ENCODE measurements at regions not wholly inside any gene's neighbourhood (a gene's known extent, or its start where the extent isn't known, plus 50 kb on each side); places are given as distances from the start of the nearest gene placed in this dataset.

DNA sequence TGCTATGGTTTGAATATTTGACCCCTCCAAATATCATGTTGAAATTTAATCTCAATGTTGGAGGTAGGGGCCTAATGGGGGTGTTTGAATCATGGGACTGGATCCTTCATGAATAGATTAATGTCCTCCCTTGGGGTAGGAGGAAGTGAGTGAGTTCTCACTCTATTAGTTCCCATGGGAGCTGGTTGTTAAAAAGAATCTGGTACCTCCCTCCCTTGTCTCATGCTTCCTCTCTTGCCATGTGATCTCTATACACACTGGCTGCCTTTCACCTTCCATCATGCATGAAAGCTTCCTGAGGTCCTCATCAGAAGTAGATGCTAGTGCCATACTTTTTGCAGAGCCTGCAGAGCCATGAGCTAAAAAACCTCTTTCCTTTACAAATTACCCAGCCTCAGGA is 177.7 kb upstream of the MCTP2 start:
- Histone ChIP-seq H3K36me3 (no peaks in the 10 kb centered on the region), H3K9ac (ENCODE audit: low read depth in 2 of 2, low read length in 2 of 2) (no peak overlapping the region), H3K9me3 (no peaks in the 10 kb centered on the region), H3K27ac (no peak overlapping the region), H3K27me3 (no peaks in the 10 kb centered on the region), H3K4me3 (no peak overlapping the region), H3K4me1 (no peaks in the 10 kb centered on the region)
- no peak for DNase-seq
- intact Hi-C loops (cut with DNase I), result no loop called here
- TF ChIP-seq, protein P1, sequence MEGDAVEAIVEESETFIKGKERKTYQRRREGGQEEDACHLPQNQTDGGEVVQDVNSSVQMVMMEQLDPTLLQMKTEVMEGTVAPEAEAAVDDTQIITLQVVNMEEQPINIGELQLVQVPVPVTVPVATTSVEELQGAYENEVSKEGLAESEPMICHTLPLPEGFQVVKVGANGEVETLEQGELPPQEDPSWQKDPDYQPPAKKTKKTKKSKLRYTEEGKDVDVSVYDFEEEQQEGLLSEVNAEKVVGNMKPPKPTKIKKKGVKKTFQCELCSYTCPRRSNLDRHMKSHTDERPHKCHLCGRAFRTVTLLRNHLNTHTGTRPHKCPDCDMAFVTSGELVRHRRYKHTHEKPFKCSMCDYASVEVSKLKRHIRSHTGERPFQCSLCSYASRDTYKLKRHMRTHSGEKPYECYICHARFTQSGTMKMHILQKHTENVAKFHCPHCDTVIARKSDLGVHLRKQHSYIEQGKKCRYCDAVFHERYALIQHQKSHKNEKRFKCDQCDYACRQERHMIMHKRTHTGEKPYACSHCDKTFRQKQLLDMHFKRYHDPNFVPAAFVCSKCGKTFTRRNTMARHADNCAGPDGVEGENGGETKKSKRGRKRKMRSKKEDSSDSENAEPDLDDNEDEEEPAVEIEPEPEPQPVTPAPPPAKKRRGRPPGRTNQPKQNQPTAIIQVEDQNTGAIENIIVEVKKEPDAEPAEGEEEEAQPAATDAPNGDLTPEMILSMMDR (IDR thresholded peaks at IDR 0.05), result no peak

DNA sequence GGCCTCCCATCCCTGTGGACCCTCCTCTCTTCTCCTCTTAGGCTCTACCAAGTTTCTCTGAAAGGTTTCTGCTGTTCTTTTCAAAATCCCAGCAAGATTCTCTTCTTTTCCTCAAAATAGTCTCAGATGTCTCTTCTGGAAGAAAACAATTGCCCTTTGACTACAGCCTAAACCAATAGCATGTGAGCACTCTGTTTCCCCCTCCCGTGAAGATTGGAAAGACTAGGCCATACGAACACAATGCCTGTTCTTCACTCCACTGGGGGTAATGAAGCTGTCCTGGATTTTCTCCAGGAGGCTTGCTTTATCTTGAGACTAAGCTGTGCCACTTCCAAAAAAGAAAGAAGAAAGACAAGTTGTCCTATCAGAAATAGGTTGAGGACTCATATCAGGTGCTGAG is 178.7 kb upstream of the MCTP2 start:
- no peaks in the 10 kb centered on the region for H3K4me1 ChIP-seq
- no peaks in the 10 kb centered on the region for H3K27me3 ChIP-seq
- TF ChIP-seq, protein P1 (IDR thresholded peaks at IDR 0.05), result no peak
- no peak overlapping the region for H3K4me3 ChIP-seq
- no peaks in the 10 kb centered on the region for H3K36me3 ChIP-seq
- no peak for DNase-seq
- H3K9me3 ChIP-seq, result no peaks in the 10 kb centered on the region
- H3K9ac ChIP-seq (ENCODE audit: low read depth in 2 of 2, low read length in 2 of 2), result no peak overlapping the region
- intact Hi-C loops (cut with DNase I), result no loop called here
- no peak overlapping the region for H3K27ac ChIP-seq

DNA sequence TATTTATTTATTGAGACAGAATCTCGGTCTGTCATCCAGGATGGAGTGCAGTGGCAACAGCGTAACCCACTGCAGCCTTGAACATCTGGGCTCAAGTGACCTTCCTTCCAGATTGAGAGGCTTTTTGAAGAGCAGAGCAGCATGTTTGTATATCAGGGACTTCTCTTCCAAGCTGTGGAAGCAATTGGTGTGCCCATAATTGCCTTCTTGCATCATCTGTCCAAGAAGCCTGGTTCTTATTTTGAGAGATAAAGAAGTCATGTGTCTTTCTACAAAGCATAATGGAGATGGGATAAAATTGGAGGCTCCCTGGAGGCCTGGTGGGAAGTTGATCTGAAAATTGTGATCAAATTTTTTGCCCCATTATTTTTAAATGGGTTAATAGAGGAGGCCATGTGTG is 183.8 kb upstream of the MCTP2 start:
- Histone ChIP-seq H3K4me1 (no peaks in the 10 kb centered on the region), H3K36me3 (no peaks in the 10 kb centered on the region), H3K9me3 (no peaks in the 10 kb centered on the region), H3K27me3 (no peaks in the 10 kb centered on the region), H3K4me3 (no peak overlapping the region), H3K27ac (no peak overlapping the region), H3K9ac (ENCODE audit: low read depth in 2 of 2, low read length in 2 of 2) (no peak overlapping the region)
- TF ChIP-seq, protein P1 (IDR thresholded peaks at IDR 0.05), result no peak
- intact Hi-C loops (cut with DNase I), result no loop called here
- no peak for DNase-seq

DNA sequence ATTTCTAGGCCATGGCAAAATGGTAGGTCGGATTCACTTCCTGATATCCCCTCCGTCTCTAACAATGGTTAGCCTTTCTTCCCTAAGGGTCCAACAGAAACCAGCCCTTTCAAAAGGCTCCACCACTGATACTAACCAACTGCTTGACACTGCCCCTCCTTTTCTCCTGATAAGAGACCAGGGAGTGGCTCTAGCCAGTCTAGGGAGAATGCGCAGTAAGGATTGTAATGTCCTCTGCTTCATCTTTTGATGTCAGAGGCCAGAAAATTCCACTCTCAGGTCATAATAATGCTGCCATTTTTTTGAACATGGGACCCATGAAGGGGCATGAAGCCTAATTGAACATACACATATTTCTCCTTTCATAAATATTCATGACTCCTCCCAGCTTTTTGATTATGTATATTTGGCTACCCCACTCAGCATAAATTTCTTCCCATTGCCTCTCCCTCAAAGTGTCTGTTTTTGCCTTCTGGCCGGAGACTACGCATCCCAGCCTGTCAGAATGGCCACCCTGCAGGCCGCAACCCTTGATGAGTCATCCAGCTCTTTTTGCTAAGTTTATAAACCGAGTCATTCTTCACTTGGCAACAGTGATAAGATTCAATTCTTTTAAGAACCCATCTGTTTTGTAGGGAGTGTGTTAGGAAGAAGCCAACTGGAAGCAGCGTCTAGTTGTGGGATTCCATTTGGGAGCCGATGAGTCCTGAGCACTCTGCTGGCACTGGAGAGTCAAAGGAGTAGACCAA is 189.0 kb upstream of the MCTP2 start:
- Histone ChIP-seq H3K27me3 (no peaks in the 10 kb centered on the region), H3K27ac (no peak overlapping the region), H3K4me1 (no peaks in the 10 kb centered on the region), H3K4me3 (no peak overlapping the region), H3K9ac (ENCODE audit: low read depth in 2 of 2, low read length in 2 of 2) (no peak overlapping the region), H3K36me3 (no peaks in the 10 kb centered on the region), H3K9me3 (no peaks in the 10 kb centered on the region)
- TF ChIP-seq, protein P1 (IDR thresholded peaks at IDR 0.05), result no peak
- intact Hi-C loops (cut with DNase I), result no loop called here
- peak; percentile 18 for DNase-seq

DNA sequence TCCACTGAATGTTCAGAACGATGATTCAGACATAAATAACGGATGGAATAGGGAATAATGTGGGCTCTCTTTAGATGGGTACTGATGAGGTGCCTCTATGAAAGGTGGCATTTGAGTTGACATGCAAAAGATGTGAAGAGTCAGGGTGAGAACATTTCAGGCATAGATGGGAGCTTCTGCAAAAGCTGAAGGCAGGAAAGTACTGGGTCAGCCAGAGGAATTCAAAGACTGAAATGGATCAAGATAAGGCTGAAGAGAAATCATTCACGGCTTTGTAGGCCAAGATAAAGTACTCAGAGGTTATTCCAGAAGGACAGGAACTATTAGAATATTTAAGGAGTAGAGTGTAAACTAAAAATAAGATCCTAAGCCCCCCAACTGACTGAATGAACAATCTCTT is 189.6 kb upstream of the MCTP2 start:
- Histone ChIP-seq H3K9me3 (no peaks in the 10 kb centered on the region), H3K36me3 (no peaks in the 10 kb centered on the region), H3K9ac (ENCODE audit: low read depth in 2 of 2, low read length in 2 of 2) (no peak overlapping the region), H3K27ac (no peak overlapping the region), H3K4me3 (no peak overlapping the region), H3K4me1 (no peaks in the 10 kb centered on the region), H3K27me3 (no peaks in the 10 kb centered on the region)
- intact Hi-C loops (cut with DNase I), result no loop called here
- DNase-seq, result no peak
- TF ChIP-seq, protein P1 (IDR thresholded peaks at IDR 0.05), result no peak
